SKM-1 (cell line): ENCODE measurements at regions not wholly inside any gene's neighbourhood (a gene's known extent, or its start where the extent isn't known, plus 50 kb on each side); places are given as distances from the start of the nearest gene placed in this dataset.
A peak's percentile ranks its signal among the peaks of the same experiment; 100 is the strongest.
"Not testable (repeated sequence)": the region's sequence is repeated elsewhere in the genome, so short reads cannot be mapped to it uniquely, and the experiment has no call there.

Experiments used
- DNase-seq: peaks from one replicate; lab custom pipeline; 2025; ENCODE audit not compliant: unreplicated experiment; lab: John Stamatoyannopoulos, UW

- peak; percentile 69 for DNase-seq
Measured at GRCh38 chr11:16605894-16606783, 132.3 kb upstream of the C11orf58 start.

- no peak for DNase-seq
Measured at GRCh38 chr11:16605389-16605893, 133.0 kb upstream of the C11orf58 start.

GRCh38 chr11:16604794-16605388 is 133.6 kb upstream of the C11orf58 start:
- DNase-seq: no peak

- no peak for DNase-seq
Measured at GRCh38 chr11:16603890-16604793, 134.3 kb upstream of the C11orf58 start.

GRCh38 chr11:16603245-16603644 is 135.2 kb upstream of the C11orf58 start:
- no peak for DNase-seq

GRCh38 chr11:16598906-16599305 is 139.5 kb upstream of the C11orf58 start:
- DNase-seq: no peak

GRCh38 chr11:16598032-16598431 is 140.4 kb upstream of the C11orf58 start:
- DNase-seq: no peak

GRCh38 chr11:16596231-16596630 is 142.2 kb upstream of the C11orf58 start:
- DNase-seq: no peak

- DNase-seq: no peak
Measured at GRCh38 chr11:16591157-16591556, 147.3 kb upstream of the C11orf58 start.

GRCh38 chr11:16587670-16588069 is 150.8 kb upstream of the C11orf58 start:
- no peak for DNase-seq

- DNase-seq: no peak
Measured at GRCh38 chr11:16584569-16584968, 153.9 kb upstream of the C11orf58 start.

- not testable (repeated sequence) for DNase-seq
Measured at GRCh38 chr11:16581078-16581477, 157.4 kb upstream of the C11orf58 start.

GRCh38 chr11:16577490-16577889 is 161.0 kb upstream of the C11orf58 start:
- no peak for DNase-seq

- not testable (repeated sequence) for DNase-seq
Measured at GRCh38 chr11:16574889-16575288, 163.6 kb upstream of the C11orf58 start.

GRCh38 chr11:16572945-16573344 is 165.5 kb upstream of the C11orf58 start:
- DNase-seq: no peak

- no peak for DNase-seq
Measured at GRCh38 chr11:16561150-16561549, 177.3 kb upstream of the C11orf58 start.

- DNase-seq: no peak
Measured at GRCh38 chr11:16558494-16558893, 180.0 kb upstream of the C11orf58 start.

- DNase-seq: no peak
Measured at GRCh38 chr11:16555956-16556355, 182.5 kb upstream of the C11orf58 start.

- DNase-seq: no peak
Measured at GRCh38 chr11:16554361-16554760, 184.1 kb upstream of the C11orf58 start.

- DNase-seq: no peak
Measured at GRCh38 chr11:16547879-16548278, 190.6 kb upstream of the C11orf58 start.

- DNase-seq: no peak
Measured at GRCh38 chr11:16543642-16544041, 187.3 kb upstream of the SOX6 start.
